HCT116 (cell line): ENCODE measurements at regions not wholly inside any gene's neighbourhood (a gene's known extent, or its start where the extent isn't known, plus 50 kb on each side); places are given as distances from the start of the nearest gene placed in this dataset.

Source experiments
- ATAC-seq: fragments of 200-7000 bp; cut with Tn5 transposase; 2 replicates; pipeline ENCODE4 v1.9.1; 2020; ENCODE audit warnings: mild to moderate bottlenecking, moderate library complexity
- BruUV-seq: library from RNA; stranded (reverse); fragments of 400-500 nt; replicated peaks from 2 replicates; lab custom pipeline; 2021; lab: Mats Ljungman, UMichigan
- CTCF ChIA-PET: fragments of 300-600 bp; sonication (Branson Sonifier 250); formaldehyde crosslinking; loops from one replicate; lab custom pipeline; 2021; ENCODE audit warnings: antibody characterized with exemption; lab: Charles Lee
- POLR2A ChIA-PET: fragments of 300-600, 350-600 bp; sonication (Branson Sonifier 250); formaldehyde crosslinking; loops from one replicate; lab custom pipeline; 2021; ENCODE audit warnings: antibody characterized with exemption; lab: Charles Lee
- RAD21 ChIA-PET, 2 experiments: fragments of 300-600 bp; sonication (Branson Sonifier 250); formaldehyde crosslinking; loops; one replicate each; lab custom pipeline; 2023; ENCODE audit warnings: low total read pairs in 2 of 2; ENCODE audit not compliant: uncharacterized antibody in 2 of 2, unreplicated experiment in 2 of 2, low non-redundant PET in 1 of 2; lab: Charles Lee
- DNase-seq: peaks from one replicate; pipeline ENCODE4 v3.0.0-alpha.2; 2010; ENCODE audit warnings: low read depth, low spot score
- H2AFZ ChIP-seq: fragments of 200-600 bp; shearing (Covaris generic), sonication (generic); 2 replicates; pipeline ENCODE4 v1.6.1; 2017; ENCODE audit warnings: low read depth, mixed run types, mixed read lengths, antibody characterized with exemption, low read length; ENCODE audit not compliant: poor library complexity, severe bottlenecking
- H3K27ac ChIP-seq: 2 replicates; pipeline ENCODE4 v1.5.1; 2012; ENCODE audit warnings: low read depth, low read length
- H3K27me3 ChIP-seq: fragments of 200-600 bp; sonication (generic); 2 replicates; pipeline ENCODE4 v1.6.1; 2016; ENCODE audit warnings: mixed run types, low read length, mixed read lengths; ENCODE audit not compliant: insufficient read depth
- H3K36me3 ChIP-seq, 2 experiments: fragments of 200-500 bp in 1 of 2; fragments of 200-600 bp in 1 of 2; sonication (Bioruptor generic) in 1 of 2; sonication (generic) in 1 of 2; 2 replicates each; pipeline versions ENCODE4 v1.5.1 to v1.6.1; 2014 to 2016; ENCODE audit warnings: low read length in 2 of 2, inconsistent platforms in 1 of 2, mixed read lengths in 1 of 2, mixed run types in 1 of 2; ENCODE audit not compliant: insufficient read depth in 2 of 2, control insufficient read depth in 1 of 2
- H3K4me1 ChIP-seq, 2 experiments: fragments of 200-600 bp in 1 of 2; sonication (generic) in 1 of 2; 2 replicates each; pipeline versions ENCODE4 v1.5.1 to v1.6.1; 2012 to 2017; ENCODE audit warnings: low read length in 2 of 2, inconsistent platforms in 1 of 2, mild to moderate bottlenecking in 1 of 2, mixed read lengths in 1 of 2, mixed run types in 1 of 2, moderate library complexity in 1 of 2; ENCODE audit not compliant: insufficient read depth in 2 of 2, control insufficient read depth in 1 of 2
- H3K4me2 ChIP-seq: fragments of 200-600 bp; sonication (generic); 2 replicates; pipeline ENCODE4 v1.6.1; 2017; ENCODE audit warnings: mixed run types, low read length, mixed read lengths
- H3K4me3 ChIP-seq, 2 experiments: fragments of 200-600 bp in 1 of 2; sonication (generic) in 1 of 2; replicated peaks in 1 of 2; 2 replicates each; pipeline ENCODE4 v1.5.1; 2011 to 2016; ENCODE audit warnings: low read length in 2 of 2, control low read depth in 1 of 2, low read depth in 1 of 2, mild to moderate bottlenecking in 1 of 2, mixed read lengths in 1 of 2, mixed run types in 1 of 2
- H3K79me2 ChIP-seq: fragments of 200-600 bp; sonication (generic); 2 replicates; pipeline ENCODE4 v1.6.1; 2017; ENCODE audit warnings: mild to moderate bottlenecking, mixed run types, low read length, moderate library complexity, mixed read lengths; ENCODE audit not compliant: insufficient read depth
- H3K9ac ChIP-seq: fragments of 200-600 bp; sonication (generic); 2 replicates; pipeline ENCODE4 v1.6.1; 2016; ENCODE audit warnings: low read length, mixed read lengths
- H3K9me2 ChIP-seq: fragments of 200-600 bp; sonication (generic), shearing (Covaris generic); 2 replicates; pipeline ENCODE4 v1.6.1; 2017; ENCODE audit warnings: mixed run types, mild to moderate bottlenecking, moderate library complexity; ENCODE audit not compliant: insufficient read depth
- H3K9me3 ChIP-seq, 2 experiments: fragments of 200-500 bp in 1 of 2; fragments of 200-600 bp in 1 of 2; sonication (Bioruptor generic) in 1 of 2; sonication (generic) in 1 of 2; 2 replicates each; pipeline ENCODE4 v1.6.1; 2014 to 2017; ENCODE audit warnings: low read length in 2 of 2, mixed read lengths in 2 of 2, inconsistent platforms in 1 of 2, low read depth in 1 of 2, mild to moderate bottlenecking in 1 of 2, mixed run types in 1 of 2, moderate library complexity in 1 of 2; ENCODE audit not compliant: control insufficient read depth in 1 of 2, insufficient read depth in 1 of 2
- H4K20me1 ChIP-seq: fragments of 200-600 bp; sonication (generic), shearing (Covaris generic); 2 replicates; pipeline ENCODE4 v1.6.1; 2017; ENCODE audit warnings: mixed run types, mild to moderate bottlenecking, moderate library complexity; ENCODE audit not compliant: insufficient read depth
- CEBPB ChIP-seq: IDR thresholded peaks from 2 replicates; pipeline ENCODE4 v1.6.1; 2012; ENCODE audit warnings: low read depth
- EZH2 ChIP-seq: fragments of 200-600 bp; sonication (generic); IDR thresholded peaks from 2 replicates; pipeline ENCODE4 v1.6.1; 2017; ENCODE audit warnings: antibody characterized with exemption, mixed run types
- POLR2A ChIP-seq: IDR thresholded peaks from 2 replicates; pipeline ENCODE4 v1.7.0; 2011; ENCODE audit warnings: borderline replicate concordance; ENCODE audit not compliant: insufficient read depth, insufficient read length; ENCODE audit errors: extremely low read depth
- POLR2AphosphoS5 ChIP-seq: IDR thresholded peaks from 2 replicates; pipeline ENCODE4 v1.6.1; 2011; ENCODE audit warnings: mild to moderate bottlenecking, low read depth, low read length, moderate library complexity
- SIN3A ChIP-seq: IDR thresholded peaks from 2 replicates; pipeline ENCODE4 v1.6.1; 2012; ENCODE audit warnings: low read depth
- SRF ChIP-seq: IDR thresholded peaks from 2 replicates; pipeline ENCODE4 v1.6.1; 2012; ENCODE audit warnings: low read depth
- intact Hi-C: fragments of 100-400 bp; cut with micrococcal nuclease; formaldehyde crosslinking; loops from 2 replicates; pipeline ENCODE4 v1.10.0; 2022
- TF ChIP-seq, protein P1 (sequence below), 3 experiments: fragments of 200-600 bp in 1 of 3; sonication (generic) in 1 of 3; IDR thresholded peaks in 2 of 3; conservative IDR thresholded peaks in 1 of 3; 2 replicates each; pipeline ENCODE4 v1.5.1; 2012 to 2017; ENCODE audit warnings: low read depth in 2 of 3, low read length in 2 of 3, antibody characterized with exemption in 1 of 3, borderline replicate concordance in 1 of 3, control low read depth in 1 of 3, mild to moderate bottlenecking in 1 of 3, mixed read lengths in 1 of 3, mixed run types in 1 of 3, moderate library complexity in 1 of 3; ENCODE audit not compliant: insufficient read depth in 1 of 3
- TF ChIP-seq, protein P2 (sequence below): IDR thresholded peaks from 2 replicates; pipeline ENCODE4 v1.6.1; 2012; ENCODE audit warnings: low read depth

DNA sequence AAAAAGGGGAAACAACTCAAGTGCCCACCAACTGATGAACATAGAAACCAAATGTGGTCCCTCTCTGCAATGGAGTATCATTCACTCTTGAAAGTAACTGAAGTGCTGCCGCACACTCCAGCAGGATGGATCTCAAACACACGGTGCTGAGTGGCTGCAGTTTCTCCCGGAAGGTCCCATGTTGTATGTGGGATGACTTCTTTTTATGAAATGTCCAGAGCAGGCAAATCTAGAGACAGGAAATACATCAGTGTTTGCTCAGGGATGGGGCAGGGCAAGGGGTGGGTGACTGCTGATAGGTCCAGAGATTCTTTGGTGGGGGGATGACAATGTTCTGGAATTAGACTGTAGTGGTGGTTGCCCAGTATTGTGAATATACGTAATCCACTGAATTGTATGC is 89.9 kb upstream of the ADAMTS2 start:
- Histone ChIP-seq H3K27ac (no peak overlapping the region), H3K4me3 (no peak overlapping the region), H3K9me2 (no peaks in the 10 kb centered on the region), H3K79me2 (no peaks in the 10 kb centered on the region), H3K4me2 (no peak overlapping the region), H2AFZ (no peak overlapping the region), H3K36me3 (no peaks in the 10 kb centered on the region), H4K20me1 (no peaks in the 10 kb centered on the region), H3K4me1 (no peaks in the 10 kb centered on the region), H3K9me3 (no peaks in the 10 kb centered on the region), H3K27me3 (no peaks in the 10 kb centered on the region), H3K9ac (no peak overlapping the region)
- no TSS peak for BruUV-seq
- intact Hi-C loops, result no loop called here
- POLR2A ChIA-PET, result no interaction called here
- RAD21 ChIA-PET, result no interaction called here
- no peak for ATAC-seq
- CTCF ChIA-PET, result no interaction called here
- DNase-seq, result no peak
- TF ChIP-seq SRF, result no peak
- TF ChIP-seq SIN3A, result no peak
- TF ChIP-seq EZH2, result no peak
- no peak for TF ChIP-seq POLR2AphosphoS5
- TF ChIP-seq, protein P1, sequence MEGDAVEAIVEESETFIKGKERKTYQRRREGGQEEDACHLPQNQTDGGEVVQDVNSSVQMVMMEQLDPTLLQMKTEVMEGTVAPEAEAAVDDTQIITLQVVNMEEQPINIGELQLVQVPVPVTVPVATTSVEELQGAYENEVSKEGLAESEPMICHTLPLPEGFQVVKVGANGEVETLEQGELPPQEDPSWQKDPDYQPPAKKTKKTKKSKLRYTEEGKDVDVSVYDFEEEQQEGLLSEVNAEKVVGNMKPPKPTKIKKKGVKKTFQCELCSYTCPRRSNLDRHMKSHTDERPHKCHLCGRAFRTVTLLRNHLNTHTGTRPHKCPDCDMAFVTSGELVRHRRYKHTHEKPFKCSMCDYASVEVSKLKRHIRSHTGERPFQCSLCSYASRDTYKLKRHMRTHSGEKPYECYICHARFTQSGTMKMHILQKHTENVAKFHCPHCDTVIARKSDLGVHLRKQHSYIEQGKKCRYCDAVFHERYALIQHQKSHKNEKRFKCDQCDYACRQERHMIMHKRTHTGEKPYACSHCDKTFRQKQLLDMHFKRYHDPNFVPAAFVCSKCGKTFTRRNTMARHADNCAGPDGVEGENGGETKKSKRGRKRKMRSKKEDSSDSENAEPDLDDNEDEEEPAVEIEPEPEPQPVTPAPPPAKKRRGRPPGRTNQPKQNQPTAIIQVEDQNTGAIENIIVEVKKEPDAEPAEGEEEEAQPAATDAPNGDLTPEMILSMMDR (IDR thresholded peaks at IDR 0.05 in 2 of 3, conservative IDR thresholded peaks at IDR 0.05 in 1 of 3; ENCODE audit: borderline replicate concordance in 1 of 3, insufficient read depth in 1 of 3, low read depth in 2 of 3, low read length in 2 of 3), result no peak
- TF ChIP-seq, protein P2, sequence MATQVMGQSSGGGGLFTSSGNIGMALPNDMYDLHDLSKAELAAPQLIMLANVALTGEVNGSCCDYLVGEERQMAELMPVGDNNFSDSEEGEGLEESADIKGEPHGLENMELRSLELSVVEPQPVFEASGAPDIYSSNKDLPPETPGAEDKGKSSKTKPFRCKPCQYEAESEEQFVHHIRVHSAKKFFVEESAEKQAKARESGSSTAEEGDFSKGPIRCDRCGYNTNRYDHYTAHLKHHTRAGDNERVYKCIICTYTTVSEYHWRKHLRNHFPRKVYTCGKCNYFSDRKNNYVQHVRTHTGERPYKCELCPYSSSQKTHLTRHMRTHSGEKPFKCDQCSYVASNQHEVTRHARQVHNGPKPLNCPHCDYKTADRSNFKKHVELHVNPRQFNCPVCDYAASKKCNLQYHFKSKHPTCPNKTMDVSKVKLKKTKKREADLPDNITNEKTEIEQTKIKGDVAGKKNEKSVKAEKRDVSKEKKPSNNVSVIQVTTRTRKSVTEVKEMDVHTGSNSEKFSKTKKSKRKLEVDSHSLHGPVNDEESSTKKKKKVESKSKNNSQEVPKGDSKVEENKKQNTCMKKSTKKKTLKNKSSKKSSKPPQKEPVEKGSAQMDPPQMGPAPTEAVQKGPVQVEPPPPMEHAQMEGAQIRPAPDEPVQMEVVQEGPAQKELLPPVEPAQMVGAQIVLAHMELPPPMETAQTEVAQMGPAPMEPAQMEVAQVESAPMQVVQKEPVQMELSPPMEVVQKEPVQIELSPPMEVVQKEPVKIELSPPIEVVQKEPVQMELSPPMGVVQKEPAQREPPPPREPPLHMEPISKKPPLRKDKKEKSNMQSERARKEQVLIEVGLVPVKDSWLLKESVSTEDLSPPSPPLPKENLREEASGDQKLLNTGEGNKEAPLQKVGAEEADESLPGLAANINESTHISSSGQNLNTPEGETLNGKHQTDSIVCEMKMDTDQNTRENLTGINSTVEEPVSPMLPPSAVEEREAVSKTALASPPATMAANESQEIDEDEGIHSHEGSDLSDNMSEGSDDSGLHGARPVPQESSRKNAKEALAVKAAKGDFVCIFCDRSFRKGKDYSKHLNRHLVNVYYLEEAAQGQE, result no peak
- TF ChIP-seq CEBPB, result no peak
- TF ChIP-seq POLR2A, result no peak
